ENCODE measurements at regions not wholly inside any gene's neighbourhood (a gene's known extent, or its start where the extent isn't known, plus 50 kb on each side); places are given as distances from the start of the nearest gene placed in this dataset.

DNA sequence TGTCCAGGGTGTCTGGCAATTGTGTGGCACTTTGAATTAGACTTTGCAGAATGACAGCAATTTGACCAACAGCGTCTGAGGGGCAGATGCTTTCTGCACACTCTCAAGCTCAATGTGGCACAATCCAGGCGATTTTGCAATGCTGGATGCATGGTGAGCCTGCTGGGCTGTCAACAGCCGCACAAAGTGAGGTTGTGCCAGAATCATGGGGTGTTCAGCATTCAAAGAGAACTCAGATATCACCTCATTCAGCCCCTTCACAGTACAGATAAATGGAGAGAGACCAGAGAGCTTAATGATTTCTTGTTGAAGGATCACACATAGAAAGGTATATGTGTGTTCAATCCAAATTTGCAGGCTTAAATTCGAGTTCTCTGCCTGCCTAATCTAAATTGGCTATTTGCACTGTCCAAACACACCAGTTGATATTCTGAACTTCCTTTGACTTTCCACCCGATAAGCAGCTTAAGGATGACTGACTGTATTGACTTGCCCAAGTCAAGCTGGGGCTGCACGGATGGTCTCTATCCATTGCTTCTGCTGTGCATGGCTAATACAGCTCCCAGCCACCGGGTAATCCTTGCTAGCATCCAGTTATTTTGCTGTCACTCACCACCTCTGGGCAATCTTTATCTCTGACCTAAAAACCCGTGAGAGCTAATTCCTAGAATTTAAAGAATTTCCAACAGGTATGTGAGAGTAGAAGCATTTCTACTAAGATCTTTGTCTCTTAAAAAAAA lies 157.9 kb upstream of the TAS2R1 start:
- no peaks in the 10 kb centered on the region for H3K4me1 ChIP-seq (ENCODE audit: low read depth, poor library complexity, severe bottlenecking)
- no peak overlapping the region for H3K4me2 ChIP-seq
- no peaks in the 10 kb centered on the region for H3K36me3 ChIP-seq (ENCODE audit: insufficient read depth)
- H3K4me3 ChIP-seq (IDR thresholded peaks at IDR 0.05; ENCODE audit: insufficient read depth, low read depth, low read length) = no peak overlapping the region
- H2AFZ ChIP-seq (ENCODE audit: low read depth) = no peak overlapping the region
- no peaks in the 10 kb centered on the region for H3K79me2 ChIP-seq (ENCODE audit: insufficient read depth, low read depth)
- no peak overlapping the region for H3K9ac ChIP-seq
- H4K20me1 ChIP-seq (ENCODE audit: insufficient read depth) = no peaks in the 10 kb centered on the region
- H3K27ac ChIP-seq = no peak overlapping the region
- no peaks in the 10 kb centered on the region for H3K27me3 ChIP-seq (ENCODE audit: insufficient read depth, low read depth)
- TF ChIP-seq, protein P1, sequence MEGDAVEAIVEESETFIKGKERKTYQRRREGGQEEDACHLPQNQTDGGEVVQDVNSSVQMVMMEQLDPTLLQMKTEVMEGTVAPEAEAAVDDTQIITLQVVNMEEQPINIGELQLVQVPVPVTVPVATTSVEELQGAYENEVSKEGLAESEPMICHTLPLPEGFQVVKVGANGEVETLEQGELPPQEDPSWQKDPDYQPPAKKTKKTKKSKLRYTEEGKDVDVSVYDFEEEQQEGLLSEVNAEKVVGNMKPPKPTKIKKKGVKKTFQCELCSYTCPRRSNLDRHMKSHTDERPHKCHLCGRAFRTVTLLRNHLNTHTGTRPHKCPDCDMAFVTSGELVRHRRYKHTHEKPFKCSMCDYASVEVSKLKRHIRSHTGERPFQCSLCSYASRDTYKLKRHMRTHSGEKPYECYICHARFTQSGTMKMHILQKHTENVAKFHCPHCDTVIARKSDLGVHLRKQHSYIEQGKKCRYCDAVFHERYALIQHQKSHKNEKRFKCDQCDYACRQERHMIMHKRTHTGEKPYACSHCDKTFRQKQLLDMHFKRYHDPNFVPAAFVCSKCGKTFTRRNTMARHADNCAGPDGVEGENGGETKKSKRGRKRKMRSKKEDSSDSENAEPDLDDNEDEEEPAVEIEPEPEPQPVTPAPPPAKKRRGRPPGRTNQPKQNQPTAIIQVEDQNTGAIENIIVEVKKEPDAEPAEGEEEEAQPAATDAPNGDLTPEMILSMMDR (conservative IDR thresholded peaks at IDR 0.05; ENCODE audit: low read depth, low read length) = no peak

DNA sequence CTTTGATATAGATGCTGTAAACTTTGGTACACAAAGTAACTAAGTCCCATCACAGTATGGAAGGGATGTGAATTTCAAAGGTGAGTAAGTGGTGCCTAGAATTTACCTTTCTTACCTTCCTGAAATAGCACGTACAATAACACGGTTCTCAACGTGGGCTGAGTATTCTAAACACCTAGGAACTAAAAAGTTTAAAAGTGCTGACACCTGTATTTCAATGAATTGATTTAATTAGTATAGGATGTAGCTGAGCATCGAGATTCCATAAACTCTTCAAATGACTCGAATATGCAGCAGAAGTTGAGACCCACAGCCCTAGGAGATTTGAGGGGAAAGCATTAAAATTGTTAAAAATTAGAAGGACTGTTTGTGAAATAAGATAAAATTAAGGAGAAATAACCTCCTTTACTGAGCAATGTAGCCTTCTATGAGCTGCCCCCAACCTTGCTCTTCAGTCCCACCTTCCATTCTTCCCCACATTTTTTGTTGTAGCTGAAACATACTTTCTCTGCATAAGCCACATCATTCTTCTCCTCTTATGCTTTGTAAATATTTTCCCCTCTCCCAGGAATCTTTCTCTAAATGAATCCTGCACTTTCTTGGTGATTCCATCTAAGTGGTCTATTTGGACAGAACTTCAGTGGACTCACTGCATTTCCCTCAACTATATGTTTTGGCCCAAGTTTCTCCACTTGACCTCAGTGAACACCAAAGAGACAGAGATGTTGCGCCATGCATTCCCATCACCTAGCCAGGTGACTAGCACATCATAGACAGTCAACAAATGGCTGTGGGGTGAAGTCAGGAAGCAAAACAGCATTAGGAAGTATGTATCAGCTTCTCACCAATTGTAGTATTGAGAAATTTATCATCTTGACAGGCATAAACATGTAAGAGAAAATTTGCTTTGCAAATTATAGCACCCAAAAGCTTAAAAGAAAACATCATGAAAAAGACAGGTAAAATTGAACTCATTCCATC lies 156.5 kb upstream of the TAS2R1 start:
- Histone ChIP-seq H3K4me1 (ENCODE audit: low read depth, poor library complexity, severe bottlenecking) (no peaks in the 10 kb centered on the region), H4K20me1 (ENCODE audit: insufficient read depth) (no peaks in the 10 kb centered on the region), H3K27ac (no peak overlapping the region), H3K27me3 (ENCODE audit: insufficient read depth, low read depth) (no peaks in the 10 kb centered on the region), H3K4me2 (no peak overlapping the region), H3K36me3 (ENCODE audit: insufficient read depth) (no peaks in the 10 kb centered on the region), H2AFZ (ENCODE audit: low read depth) (no peak overlapping the region), H3K9ac (no peak overlapping the region), H3K79me2 (ENCODE audit: insufficient read depth, low read depth) (no peaks in the 10 kb centered on the region), H3K4me3 (IDR thresholded peaks at IDR 0.05; ENCODE audit: insufficient read depth, low read depth, low read length) (no peak overlapping the region)
- TF ChIP-seq, protein P1 (conservative IDR thresholded peaks at IDR 0.05; ENCODE audit: low read depth, low read length) = no peak

DNA sequence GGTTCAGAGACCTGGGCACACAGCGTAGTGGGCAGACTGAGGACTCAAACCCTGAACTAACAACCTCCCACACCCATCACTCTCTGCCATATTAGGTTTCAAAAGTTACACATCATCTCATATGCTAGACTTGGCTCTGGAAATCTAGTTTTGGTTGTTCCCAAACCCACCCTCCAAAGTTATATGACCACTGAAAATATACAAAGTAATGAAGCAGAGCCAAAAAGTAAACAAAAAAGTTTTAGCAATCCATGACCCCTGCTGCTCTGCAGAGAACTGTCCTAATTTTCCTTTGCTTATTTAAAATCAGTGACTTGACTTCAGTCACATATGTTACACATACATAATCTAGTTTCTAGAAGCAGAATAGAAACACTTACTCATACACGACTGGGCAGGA lies 155.6 kb upstream of the TAS2R1 start:
- TF ChIP-seq, protein P1 (conservative IDR thresholded peaks at IDR 0.05; ENCODE audit: low read depth, low read length) = no peak

DNA sequence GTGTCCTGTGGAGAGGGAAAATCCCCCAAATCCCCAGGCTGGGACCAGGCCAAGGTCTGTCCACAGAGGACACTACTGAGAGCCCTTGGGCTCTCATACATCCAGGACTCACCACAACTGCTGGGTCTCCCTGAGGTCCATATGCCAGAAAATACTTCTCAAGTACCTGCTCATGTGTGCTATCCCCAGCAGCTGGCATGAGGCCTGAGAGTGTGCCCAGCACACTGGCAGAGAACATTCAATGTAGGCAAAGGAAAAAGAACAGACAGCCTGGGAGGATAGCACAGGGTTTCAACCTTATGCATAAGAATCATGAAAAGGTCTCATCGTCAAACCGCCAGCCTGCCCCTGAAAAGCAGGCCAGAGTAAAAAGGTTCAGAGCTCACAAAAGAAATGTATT lies 154.1 kb upstream of the TAS2R1 start:
- Histone ChIP-seq H3K79me2 (ENCODE audit: insufficient read depth, low read depth) (no peaks in the 10 kb centered on the region), H2AFZ (ENCODE audit: low read depth) (no peak overlapping the region), H3K4me1 (ENCODE audit: low read depth, poor library complexity, severe bottlenecking) (no peaks in the 10 kb centered on the region), H3K4me3 (IDR thresholded peaks at IDR 0.05; ENCODE audit: insufficient read depth, low read depth, low read length) (no peak overlapping the region), H3K36me3 (ENCODE audit: insufficient read depth) (no peaks in the 10 kb centered on the region), H3K4me2 (no peak overlapping the region), H3K9ac (no peak overlapping the region), H3K27me3 (ENCODE audit: insufficient read depth, low read depth) (no peaks in the 10 kb centered on the region), H3K27ac (no peak overlapping the region), H4K20me1 (ENCODE audit: insufficient read depth) (no peaks in the 10 kb centered on the region)
- TF ChIP-seq, protein P1 (conservative IDR thresholded peaks at IDR 0.05; ENCODE audit: low read depth, low read length) = no peak

More for the DNA sequence above, 155.6 kb upstream of the TAS2R1 start:
- no peak overlapping the region for H2AFZ ChIP-seq (ENCODE audit: low read depth)
- H3K4me2 ChIP-seq = no peak overlapping the region
- no peaks in the 10 kb centered on the region for H3K4me1 ChIP-seq (ENCODE audit: low read depth, poor library complexity, severe bottlenecking)
- no peaks in the 10 kb centered on the region for H4K20me1 ChIP-seq (ENCODE audit: insufficient read depth)
- no peak overlapping the region for H3K9ac ChIP-seq
- H3K4me3 ChIP-seq (IDR thresholded peaks at IDR 0.05; ENCODE audit: insufficient read depth, low read depth, low read length) = no peak overlapping the region
- H3K27ac ChIP-seq = no peak overlapping the region
- H3K36me3 ChIP-seq (ENCODE audit: insufficient read depth) = no peaks in the 10 kb centered on the region
- H3K27me3 ChIP-seq (ENCODE audit: insufficient read depth, low read depth) = no peaks in the 10 kb centered on the region
- H3K79me2 ChIP-seq (ENCODE audit: insufficient read depth, low read depth) = no peaks in the 10 kb centered on the region
